ENCODE measurements at regions not wholly inside any gene's neighbourhood (a gene's known extent, or its start where the extent isn't known, plus 50 kb on each side); places are given as distances from the start of the nearest gene placed in this dataset.

DNA sequence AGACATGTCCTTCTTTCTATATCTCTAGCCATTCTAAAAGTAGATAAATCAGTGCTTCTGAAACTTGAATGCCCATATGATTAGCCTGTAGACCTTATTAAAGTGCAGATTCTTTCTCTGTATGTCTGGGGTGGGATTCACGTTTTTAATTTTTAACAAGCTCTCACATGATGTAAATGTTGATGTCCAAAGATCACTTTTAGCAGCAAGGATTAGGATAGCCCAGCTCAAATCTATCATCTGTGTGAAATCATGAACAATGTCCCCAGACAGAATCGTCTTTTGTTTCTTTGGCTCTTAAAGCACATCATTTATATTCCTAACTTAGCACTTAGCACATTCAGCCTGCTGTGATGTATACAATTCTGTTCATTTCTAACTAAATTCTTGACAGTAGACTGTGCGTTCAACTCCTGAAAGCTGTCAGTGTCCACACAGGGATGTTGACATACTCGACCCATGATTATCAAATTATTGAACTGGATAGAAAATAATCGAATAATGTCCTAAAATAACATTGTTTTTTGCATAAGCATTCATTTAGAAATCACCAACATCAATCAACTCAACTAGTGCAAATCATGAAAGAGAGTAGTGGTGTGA is 102.1 kb upstream of the MLIP start:
- no peak for DNase-seq (ENCODE audit: low spot score)

DNA sequence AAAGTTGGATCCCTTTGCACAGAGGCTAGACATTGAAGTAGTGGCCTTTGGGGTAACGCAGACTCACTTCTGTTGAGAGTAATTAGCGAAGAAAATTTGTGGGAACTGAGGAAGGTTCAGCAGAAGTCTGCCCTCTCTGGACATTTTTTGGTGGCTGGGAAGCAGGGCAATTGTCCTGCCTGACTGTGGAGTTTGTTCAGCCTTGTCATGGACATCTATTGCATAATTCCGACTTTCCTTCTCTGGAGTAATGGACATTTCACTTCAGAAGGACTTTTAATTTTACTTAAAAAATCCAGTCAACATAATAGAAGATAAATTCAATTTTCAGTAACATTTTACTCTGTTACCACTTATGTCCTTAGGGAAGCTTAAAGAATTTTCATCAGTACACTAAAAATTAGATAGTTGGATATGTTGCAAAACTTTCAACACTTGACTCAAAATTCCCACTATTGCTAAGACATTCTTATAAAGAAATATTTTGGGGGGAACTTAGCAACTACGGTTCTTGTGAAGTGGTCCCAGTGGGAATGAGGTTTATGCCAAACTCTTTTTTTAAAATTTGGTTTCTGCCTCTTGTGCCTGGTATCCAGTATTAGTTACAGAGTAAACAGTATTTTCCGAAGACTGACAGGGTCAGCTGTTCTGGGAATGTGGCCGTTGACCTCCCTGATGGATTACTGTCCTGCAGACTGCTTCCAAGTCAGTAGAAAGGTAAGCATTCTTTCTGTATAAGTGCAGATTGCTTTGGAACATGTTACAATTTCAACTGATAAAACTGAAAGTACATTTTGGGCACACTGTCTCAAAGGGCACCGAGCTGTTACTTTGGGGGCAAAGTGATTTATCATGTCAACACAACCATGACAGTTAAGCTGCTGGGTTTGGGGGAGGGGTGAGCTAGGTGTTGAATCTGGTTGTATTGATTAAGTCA is 100.6 kb upstream of the MLIP start:
- DNase-seq (ENCODE audit: low spot score), result no peak

DNA sequence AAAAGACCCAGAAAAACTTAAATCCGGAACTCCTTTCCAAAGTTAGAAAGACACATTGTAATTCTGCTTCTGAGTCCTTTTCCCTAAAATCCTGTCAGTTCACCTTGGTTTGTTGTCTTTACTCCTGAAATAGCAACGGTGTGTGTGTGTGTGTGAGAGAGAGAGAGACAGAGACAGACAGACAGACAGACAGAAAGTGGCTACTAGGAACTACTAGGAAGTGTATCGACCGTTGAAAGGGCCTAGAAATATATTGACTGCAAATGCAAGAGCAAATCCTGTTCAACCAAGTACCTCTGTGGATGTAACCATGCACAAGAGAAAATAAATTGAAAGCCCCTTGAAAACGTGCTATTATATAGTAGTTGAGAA is 100.0 kb upstream of the MLIP start:
- no peak for DNase-seq (ENCODE audit: low spot score)

DNA sequence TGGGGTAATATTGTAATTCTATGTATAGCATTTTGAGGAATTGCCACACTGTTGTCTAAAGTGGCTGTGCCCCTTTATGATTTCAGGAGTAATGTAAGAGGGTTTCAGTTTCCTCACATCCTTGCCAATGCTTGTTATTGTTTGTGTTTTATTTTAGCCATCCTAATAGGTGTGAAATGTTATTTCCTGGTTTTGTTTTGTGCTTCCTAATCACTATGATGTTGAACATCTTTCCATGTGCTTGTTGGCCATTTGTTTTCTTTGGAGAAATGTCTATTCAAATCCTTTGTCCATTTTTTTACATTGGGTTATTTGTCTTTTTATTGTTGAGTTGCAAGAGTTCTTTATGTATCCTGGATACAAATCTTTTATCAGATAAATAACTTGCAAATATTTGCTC is 97.3 kb upstream of the MLIP start:
- no peak for DNase-seq (ENCODE audit: low spot score)

DNA sequence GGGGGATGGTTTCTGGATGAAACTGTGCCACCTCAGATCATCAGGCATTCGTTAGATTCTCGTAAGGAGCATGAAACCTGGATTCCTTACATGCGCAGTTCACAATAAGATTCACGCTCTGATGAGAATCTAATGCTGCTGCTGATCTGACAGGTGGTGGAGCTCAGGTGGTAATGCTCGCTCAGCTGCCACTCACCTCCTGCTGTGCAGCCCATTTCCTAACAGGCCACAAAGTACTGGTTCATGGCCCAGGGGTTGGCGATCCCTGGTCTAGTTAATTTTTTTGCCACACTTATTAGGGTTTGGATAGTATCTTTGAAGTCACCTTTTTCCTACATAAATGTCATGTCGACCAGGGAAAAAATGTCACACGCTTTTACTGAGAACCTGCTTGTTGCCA is 96.8 kb upstream of the MLIP start:
- DNase-seq (ENCODE audit: low spot score), result no peak

DNA sequence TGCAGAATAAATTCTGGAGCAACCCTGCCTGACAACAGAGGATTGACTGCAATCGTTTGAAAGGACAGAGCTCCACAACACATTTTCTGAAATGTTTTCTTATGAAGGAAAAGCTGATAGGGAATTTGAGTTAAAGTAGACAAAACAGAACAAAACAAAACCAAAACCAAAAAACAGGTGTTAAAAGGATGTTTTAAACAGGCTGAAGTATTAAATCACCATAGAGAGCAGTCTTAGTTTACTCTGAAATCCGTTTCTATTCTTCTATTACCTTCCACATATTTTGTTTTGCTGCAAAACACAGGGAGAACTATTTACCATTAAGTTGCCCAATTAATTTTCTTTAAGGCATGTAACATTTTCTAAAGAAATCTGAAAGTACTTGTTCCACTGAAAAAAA is 93.4 kb upstream of the MLIP start:
- DNase-seq (ENCODE audit: low spot score), result no peak

DNA sequence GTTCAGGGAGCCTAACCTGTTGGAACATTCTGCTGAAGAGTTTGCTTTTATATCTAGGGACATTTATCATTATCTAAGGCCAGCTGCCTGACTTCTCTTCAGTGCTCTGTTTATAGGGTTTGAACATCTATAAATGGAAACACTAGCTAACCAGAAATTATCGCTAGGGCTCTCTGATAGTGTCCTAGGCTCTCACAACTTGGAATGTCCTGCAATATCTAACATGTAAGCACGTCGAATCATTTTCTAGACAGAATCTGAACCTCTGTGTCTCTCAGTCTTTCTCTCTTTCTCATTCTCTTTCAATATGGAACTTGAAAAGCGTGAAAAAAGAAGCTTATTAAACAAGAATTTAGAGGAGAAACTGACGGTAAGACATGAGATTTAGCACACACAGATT is 92.5 kb upstream of the MLIP start:
- no peak for DNase-seq (ENCODE audit: low spot score)

DNA sequence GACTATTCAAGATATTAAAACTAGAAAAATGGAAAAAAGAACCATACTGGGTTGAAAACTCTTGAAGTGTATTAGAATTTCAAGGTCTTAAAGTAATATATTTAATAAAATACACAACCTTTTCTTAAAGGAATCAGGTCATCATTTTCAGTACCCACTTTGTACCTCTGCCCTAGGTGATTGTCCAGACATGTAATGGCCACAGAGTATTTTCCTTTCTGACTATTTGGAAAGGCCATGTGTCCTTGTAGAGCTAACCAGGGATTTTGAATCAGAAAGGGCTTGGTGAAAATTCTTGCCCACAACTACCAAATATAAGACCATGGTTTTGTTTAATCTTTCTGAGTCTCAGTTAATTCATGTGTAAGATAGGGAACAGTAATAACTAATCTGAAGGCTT is 91.4 kb upstream of the MLIP start:
- DNase-seq (ENCODE audit: low spot score), result no peak

DNA sequence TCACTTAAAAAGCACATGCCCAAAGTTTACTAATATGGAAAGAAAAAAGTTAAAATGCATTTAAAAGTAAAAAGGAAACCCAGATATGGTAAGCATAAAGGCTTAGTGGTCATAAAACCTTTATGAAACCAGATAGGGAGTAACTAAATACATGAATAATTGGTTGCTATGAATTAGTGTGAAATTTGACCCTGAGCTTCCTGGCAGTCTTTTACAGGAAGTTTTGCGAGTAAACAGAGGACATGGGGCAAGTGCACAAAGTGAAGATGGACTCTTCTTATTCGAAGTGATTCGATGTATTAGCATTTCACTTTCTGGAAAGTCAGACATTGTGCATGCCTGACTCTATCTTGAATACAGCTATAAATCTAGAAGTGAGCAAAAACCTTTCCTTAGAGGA is 90.9 kb upstream of the MLIP start:
- no peak for DNase-seq (ENCODE audit: low spot score)

DNA sequence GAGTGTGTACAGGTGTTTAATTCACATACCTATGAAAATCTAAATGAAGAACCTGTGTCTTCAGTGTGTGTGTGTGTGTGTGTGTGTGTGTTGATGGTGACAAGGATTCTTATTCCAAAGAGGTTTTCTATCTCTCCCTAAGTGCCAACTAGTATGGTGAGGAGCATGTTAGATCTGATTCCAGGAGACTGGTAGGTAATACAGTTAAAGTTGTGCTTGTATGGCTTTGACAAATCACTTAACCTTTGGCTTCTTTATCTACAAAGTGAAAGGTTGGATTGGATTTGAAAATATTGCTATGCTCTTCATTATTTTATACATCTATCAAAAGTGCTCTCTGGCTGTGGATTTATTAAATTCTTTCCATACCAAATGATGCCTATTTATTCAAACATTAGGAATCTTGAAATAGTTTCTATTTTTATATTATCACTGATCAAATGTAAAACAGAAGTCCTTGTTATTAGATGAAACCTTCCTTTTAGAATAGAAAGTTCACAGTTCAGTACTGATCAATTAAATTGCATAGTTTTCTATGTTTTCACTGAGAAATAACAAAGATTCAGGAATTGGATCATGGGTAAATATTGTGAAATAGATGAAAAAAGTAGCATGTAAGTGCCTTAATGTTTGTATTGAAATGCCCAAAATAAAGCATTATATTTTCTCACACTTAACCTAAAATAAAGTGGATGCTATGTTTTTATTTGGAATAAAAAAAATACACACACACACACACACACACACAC is 84.4 kb upstream of the MLIP start:
- no peak for DNase-seq (ENCODE audit: low spot score)

DNA sequence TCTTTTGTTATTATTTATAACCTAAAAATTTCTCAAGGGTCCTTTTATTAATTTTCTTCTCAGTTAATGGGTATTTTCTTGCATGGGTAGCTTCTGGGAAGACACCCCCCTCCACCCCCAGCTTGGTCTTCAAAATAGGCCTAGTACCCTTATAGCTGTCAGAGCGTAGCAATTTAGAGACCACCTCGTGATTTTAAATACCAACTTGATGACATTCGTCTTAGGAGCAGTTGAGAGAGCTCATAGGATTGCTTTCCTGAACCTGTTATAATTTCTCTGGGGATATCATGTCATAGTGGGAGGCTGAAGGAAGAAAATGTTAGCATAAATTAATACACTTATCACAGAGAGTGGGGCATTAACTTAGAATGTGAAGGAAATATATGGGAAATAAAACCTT is 83.1 kb upstream of the MLIP start:
- no peak for DNase-seq (ENCODE audit: low spot score)

DNA sequence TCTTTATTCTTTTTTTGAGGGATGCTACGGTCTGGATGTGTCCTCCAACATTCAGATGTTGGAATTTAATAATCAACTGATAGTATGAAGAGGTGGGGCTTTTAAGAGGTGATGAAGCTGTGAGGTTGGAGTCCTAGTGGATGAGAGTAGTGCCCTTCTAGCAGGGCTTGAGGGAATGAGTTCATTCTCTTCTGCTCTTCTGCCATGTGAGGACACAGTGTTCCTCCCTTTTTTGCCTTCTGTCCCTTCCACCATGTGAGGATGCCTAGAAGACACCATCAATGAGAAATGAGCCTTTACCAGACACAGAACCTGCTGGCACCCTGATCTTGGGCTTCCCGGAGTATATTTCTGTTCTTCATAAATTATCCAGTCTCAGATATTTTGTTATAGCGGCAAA is 82.1 kb upstream of the MLIP start:
- no peak for DNase-seq (ENCODE audit: low spot score)

DNA sequence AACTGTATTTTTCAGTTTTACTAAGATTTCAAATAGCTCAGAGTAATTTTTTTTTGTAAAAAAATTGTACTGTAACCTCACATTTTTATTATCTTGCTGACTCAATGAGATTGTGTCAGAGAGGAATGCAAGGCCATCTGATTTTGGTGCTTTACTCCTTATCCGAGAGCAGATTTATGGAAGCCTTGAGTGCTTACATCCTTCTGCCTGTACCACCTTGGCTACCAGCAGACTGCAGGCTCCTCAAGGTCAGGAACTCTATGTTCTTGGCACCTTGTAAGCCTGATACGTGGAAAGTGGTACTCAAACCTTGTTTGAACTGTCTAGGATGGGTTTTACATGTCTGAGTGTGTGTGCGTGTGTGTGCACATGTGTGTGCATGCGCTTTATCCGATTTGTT is 80.1 kb upstream of the MLIP start:
- no peak for DNase-seq (ENCODE audit: low spot score)

DNA sequence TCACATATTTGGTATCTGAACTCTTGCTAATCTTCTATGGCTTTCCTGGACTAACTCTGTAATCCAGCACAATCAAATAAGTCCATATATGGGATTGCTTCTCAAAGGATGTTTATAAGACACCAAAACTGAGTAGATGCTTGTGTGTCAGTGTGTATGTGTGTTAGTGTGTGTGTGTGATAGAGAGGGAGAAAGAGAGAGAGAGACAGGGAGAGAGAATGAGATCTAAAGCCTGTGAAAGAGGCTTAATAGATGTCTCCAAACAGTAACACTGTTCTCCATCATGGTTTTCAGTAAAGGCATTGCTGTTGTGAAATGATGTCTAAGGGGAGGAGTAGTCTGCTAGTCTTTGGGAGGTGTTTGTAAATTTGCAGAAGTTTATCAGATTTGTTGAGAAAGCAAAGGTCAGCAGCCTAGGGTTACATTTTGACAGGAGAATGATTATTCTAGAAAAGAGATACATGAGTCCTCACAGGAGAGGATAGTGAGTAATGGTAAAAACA is 73.9 kb upstream of the MLIP start:
- DNase-seq (ENCODE audit: low spot score), result no peak

DNA sequence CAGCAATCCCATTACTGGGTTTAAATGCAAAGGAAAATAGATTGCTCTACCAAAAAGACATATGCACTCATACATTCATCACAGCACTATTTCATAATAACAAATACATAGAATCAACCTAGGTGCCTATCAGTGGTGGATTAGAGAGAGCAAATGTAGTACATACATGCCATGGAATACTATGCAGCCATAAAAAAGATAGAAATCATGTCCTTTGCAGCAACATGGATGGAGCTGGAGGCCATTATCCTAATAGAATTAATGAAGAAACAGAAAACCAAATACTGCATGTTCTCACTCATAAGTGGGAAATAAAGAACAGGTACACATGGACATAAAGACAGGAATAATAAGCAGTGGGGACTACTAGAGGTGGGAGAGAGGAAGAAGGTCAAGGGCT is 70.7 kb upstream of the MLIP start:
- DNase-seq (ENCODE audit: low spot score), result no peak

DNA sequence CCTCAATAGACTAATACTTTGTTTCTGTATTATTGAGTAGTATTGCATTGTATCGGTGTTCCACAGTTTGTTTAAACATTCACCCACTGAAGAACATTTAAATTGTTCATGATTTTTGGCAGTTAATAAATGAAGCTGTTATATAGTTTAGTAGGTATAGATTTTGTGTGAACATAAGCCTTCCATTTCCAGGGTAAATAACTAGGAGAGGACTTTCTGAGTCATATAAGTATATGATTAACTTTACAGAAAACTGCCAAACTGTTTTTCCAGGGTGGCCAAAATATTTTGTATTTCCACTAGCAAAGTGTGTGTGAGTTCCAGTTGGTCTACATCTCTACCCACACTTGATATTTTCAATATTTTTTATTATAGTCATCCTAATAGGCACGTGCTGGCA is 70.0 kb upstream of the MLIP start:
- DNase-seq (ENCODE audit: low spot score), result no peak

DNA sequence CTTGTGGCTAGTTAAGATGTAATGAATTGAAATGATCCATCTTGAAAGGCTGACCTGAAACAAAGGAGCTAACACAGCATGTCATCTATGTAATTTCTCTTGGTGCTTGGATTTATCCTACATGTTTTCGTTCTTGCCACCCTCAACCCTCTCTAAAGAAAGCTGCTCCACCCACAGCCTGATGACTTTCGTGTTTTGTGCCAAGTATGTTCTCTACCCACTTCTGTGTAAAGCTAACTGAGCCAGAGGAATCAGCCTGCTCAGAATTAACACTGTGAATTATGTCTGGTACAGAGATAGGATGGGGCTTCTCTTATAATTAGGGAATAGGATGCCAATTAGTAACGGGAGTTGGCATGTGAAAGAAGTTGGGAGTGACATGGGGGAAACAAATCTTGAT is 67.9 kb upstream of the MLIP start:
- no peak for DNase-seq (ENCODE audit: low spot score)

DNA sequence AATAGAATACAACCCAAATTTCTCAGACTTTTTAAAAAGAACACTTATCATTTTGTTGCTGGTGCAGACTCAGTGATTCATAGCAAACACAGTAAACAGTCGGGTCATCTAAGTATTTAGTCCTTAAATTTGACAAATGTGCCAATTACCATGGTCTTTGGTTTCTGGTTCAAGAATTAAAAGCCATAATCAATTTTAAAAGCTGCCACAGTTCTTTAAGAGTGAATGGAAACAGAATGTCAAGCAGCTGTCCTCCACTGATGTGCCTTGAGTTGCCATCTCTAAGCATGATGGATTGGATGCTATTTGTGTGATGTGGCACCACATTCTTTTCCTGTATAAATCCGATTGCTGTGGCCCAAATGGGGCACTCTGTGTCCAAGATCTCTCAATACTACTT is 67.2 kb upstream of the MLIP start:
- DNase-seq (ENCODE audit: low spot score), result peak; percentile 79

DNA sequence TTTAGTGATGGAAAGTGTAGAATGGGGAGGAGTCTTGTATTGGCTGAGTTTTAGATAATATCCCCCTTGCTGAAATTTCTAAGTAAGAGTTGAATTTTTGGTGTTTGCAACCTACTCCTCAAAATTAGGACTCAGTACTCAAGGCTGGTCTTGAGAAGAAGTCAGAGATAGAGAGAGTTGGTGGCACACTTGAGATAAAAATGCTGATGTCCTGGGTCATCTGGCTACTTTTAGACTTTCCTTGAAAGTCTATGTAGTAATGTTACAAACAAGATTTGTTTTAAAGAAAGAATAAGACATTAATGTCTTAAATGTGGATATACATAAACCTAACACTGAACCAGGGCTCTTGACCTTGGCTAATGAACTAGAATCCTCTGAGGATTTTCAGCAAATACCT is 62.5 kb upstream of the MLIP start:
- no peak for DNase-seq (ENCODE audit: low spot score)

DNA sequence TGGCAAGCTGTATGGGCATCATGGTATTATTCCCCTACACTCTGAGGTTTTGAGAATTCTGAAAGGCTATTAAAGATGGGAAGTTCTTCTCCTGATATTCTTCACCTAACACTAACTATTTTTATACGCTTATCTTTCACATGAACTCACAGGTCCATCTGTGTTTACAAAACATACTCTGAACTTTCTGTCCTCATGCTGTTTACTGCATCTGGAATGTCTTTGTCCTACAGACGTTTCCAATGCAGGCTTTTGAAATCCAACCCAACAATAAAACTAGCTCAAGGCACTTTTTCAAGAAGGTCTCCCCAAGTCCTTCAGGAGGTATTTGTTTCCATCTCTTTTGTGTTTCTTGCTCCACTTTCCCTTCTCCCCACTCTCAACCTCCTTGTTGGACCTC is 60.5 kb upstream of the MLIP start:
- no peak for DNase-seq (ENCODE audit: low spot score)

DNA sequence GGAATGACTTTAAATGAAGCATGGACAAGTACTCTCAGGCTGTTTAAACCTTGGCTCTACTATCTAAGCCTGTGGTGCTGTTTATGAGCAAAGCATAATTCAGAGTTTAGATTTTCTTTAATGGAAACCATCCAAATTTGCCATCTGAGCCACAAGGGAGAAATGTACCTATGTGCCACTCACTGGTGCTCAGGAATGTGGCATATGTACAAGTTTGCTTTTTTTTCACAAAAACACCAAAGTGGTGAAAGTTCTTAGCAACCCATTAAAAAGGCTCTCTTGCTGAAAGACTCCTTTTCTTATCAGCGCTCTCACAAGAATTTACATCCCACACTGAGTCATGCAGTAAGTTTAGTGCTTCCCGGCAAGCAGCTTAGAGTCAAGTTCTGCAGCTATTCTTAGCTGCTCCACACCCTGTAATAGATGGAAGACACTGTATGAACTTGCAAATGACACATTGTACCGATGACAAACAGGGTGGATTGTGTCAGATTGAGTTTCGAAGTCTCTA is 57.3 kb upstream of the MLIP start:
- no peak for DNase-seq (ENCODE audit: low spot score)

DNA sequence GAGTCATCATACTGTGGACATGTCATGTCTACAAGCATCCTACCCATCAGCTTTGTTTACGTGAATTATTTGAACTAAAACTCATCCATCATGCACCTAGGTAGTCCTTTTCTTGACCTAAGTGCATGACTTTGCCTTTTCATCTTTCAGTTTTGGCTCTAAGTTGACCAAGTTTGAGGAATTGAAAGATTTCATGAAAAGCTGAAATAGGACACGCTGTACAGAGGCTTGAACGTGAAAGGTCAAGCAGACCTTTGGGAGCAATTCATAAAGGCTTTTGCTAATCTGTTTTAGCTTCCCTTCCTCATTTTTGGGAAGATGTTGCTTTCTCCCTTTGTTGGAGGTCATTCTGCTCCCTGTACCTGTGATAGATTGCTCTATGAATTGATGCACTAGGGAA is 55.1 kb upstream of the MLIP start:
- no peak for DNase-seq (ENCODE audit: low spot score)

All from SK-N-DZ (cell line).